HFFc6 (cell line): ENCODE measurements at regions not wholly inside any gene's neighbourhood (a gene's known extent, or its start where the extent isn't known, plus 50 kb on each side); places are given as distances from the start of the nearest gene placed in this dataset.

ENCODE experiments used
- DNase-seq: peaks from one replicate; pipeline ENCODE4 v3.0.0-alpha.2; 2018
- H3K27ac Mint-ChIP-seq: 2 replicates; pipeline ENCODE4 v1.8.0; 2020; ENCODE audit warnings: mild to moderate bottlenecking, mixed read lengths
- H3K27me3 Mint-ChIP-seq: 2 replicates; pipeline ENCODE4 v1.8.0; 2021; ENCODE audit warnings: mild to moderate bottlenecking, moderate library complexity, mixed read lengths; ENCODE audit not compliant: insufficient read depth
- H3K36me3 Mint-ChIP-seq: 2 replicates; pipeline ENCODE4 v1.8.0; 2021; ENCODE audit warnings: low read depth, mixed read lengths
- H3K4me1 Mint-ChIP-seq: 2 replicates; pipeline ENCODE4 v1.8.0; 2020; ENCODE audit warnings: low read depth, mixed read lengths
- H3K4me3 Mint-ChIP-seq: 2 replicates; pipeline ENCODE4 v1.8.0; 2020; ENCODE audit warnings: mild to moderate bottlenecking, moderate library complexity, mixed read lengths
- H3K9me3 Mint-ChIP-seq: 2 replicates; pipeline ENCODE4 v1.8.0; 2020; ENCODE audit warnings: mild to moderate bottlenecking, mixed read lengths
- TF ChIP-seq, protein P1 (sequence below): fragments of 200-600 bp; sonication (generic); IDR thresholded peaks from 2 replicates; pipeline ENCODE4 v1.5.0; 2021; ENCODE audit warnings: antibody characterized with exemption, mild to moderate bottlenecking

DNA sequence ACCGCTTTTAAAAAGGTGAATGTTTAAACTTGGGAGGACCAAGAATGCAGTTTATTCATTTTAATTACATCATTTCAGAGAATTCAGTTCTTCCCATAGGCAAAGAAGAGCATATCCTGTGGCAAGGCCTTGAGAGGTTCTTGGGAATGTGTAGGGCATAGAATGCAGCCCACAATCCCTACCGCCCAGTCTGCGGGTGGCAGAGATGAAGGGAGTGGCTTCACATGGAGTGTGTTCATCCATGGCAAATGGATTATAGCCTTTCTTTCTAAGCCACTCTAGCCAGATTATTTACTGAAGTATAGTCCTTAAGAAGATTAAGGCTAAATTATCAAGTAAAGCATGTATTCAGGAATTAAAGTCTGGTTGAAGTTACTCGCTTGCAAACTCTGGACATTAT is 97.4 kb downstream of the TSPAN8 start:
- H3K4me3 Mint-ChIP-seq: no peak overlapping the region

DNA sequence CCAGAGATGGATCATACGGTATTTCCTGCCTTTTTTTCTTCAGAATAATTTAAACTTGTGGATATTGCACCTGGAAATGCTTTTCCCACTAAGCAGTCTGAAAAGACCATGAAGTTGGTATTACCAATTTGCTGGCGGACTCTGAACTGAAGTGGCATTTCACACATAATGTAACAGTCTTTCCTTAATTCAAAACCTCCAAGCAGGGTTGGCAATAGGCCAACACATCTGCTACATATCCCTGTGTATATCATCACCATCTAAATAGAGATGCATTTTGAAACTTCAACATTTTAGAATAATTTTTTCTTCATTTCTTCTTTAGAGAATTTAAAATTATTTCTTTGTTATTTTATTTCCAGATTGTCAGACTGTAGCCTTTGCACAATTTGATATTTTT is 100.5 kb downstream of the TSPAN8 start:
- Mint-ChIP-seq H3K4me3 (no peak overlapping the region), H3K36me3 (peaks cover 1% of the 10 kb centered on the region; the same call in 1 of the 2 replicates), H3K9me3 (peaks cover 46% of the 10 kb centered on the region), H3K27ac (no peak overlapping the region), H3K4me1 (no peaks in the 10 kb centered on the region), H3K27me3 (no peaks in the 10 kb centered on the region; the same call in 1 of the 2 replicates)
- no peak for DNase-seq
- TF ChIP-seq, protein P1, sequence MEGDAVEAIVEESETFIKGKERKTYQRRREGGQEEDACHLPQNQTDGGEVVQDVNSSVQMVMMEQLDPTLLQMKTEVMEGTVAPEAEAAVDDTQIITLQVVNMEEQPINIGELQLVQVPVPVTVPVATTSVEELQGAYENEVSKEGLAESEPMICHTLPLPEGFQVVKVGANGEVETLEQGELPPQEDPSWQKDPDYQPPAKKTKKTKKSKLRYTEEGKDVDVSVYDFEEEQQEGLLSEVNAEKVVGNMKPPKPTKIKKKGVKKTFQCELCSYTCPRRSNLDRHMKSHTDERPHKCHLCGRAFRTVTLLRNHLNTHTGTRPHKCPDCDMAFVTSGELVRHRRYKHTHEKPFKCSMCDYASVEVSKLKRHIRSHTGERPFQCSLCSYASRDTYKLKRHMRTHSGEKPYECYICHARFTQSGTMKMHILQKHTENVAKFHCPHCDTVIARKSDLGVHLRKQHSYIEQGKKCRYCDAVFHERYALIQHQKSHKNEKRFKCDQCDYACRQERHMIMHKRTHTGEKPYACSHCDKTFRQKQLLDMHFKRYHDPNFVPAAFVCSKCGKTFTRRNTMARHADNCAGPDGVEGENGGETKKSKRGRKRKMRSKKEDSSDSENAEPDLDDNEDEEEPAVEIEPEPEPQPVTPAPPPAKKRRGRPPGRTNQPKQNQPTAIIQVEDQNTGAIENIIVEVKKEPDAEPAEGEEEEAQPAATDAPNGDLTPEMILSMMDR: no peak

More for the DNA sequence above, 97.4 kb downstream of the TSPAN8 start:
- Mint-ChIP-seq H3K27ac (no peak overlapping the region), H3K36me3 (no peaks in the 10 kb centered on the region), H3K27me3 (no peaks in the 10 kb centered on the region; the same call in 1 of the 2 replicates), H3K9me3 (peaks cover 41% of the 10 kb centered on the region), H3K4me1 (no peaks in the 10 kb centered on the region)
- TF ChIP-seq, protein P1: no peak
- no peak for DNase-seq

DNA sequence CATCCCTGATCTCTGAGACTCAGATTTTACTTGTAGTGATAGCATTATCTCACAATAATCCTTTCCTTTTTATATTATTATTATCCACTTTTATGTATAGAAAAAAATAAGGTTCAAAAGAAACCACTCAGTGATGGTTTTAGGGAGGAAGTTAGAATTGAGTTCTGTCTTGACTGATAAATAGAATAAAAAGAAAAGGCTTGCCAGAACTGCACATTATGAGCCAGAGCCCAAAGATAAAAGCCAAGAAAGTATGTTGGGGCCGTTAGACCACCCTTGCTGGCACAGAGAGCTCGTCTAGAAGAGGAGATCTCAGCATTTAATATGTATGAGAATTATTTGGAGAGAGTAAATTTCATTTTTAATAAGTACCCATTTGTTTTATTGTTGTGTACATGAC is 103.2 kb downstream of the TSPAN8 start:
- no peaks in the 10 kb centered on the region for H3K4me1 Mint-ChIP-seq
- TF ChIP-seq, protein P1: no peak
- no peak overlapping the region for H3K4me3 Mint-ChIP-seq
- H3K9me3 Mint-ChIP-seq: peaks cover 39% of the 10 kb centered on the region
- peaks cover 4% of the 10 kb centered on the region; the same call in 1 of the 2 replicates for H3K36me3 Mint-ChIP-seq
- no peaks in the 10 kb centered on the region; the same call in 1 of the 2 replicates for H3K27me3 Mint-ChIP-seq
- H3K27ac Mint-ChIP-seq: no peak overlapping the region
- DNase-seq: no peak

DNA sequence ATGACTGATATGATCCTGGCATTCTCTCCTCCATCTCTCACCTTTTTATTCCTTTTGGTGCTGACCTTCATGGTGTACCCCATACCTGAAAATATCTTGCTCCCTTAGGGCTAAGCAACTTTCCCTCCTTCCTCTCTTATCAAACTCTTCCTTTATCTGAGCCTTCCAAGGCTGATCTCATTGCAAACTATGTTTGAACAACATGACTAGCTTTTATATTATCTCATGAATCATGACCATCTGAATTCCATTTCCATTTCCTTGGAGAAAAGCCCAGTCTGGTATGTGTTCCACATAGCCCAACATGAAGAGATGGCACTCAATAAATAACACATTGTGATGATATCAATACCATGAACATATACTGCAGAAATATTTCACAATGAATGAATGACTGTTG is 111.6 kb downstream of the TSPAN8 start:
- no peak for DNase-seq
- Mint-ChIP-seq H3K9me3 (peaks cover 60% of the 10 kb centered on the region), H3K36me3 (peaks cover 4% of the 10 kb centered on the region; the same call in 1 of the 2 replicates), H3K27me3 (no peaks in the 10 kb centered on the region), H3K4me3 (no peak overlapping the region), H3K4me1 (no peaks in the 10 kb centered on the region), H3K27ac (no peak overlapping the region)
- TF ChIP-seq, protein P1: no peak

DNA sequence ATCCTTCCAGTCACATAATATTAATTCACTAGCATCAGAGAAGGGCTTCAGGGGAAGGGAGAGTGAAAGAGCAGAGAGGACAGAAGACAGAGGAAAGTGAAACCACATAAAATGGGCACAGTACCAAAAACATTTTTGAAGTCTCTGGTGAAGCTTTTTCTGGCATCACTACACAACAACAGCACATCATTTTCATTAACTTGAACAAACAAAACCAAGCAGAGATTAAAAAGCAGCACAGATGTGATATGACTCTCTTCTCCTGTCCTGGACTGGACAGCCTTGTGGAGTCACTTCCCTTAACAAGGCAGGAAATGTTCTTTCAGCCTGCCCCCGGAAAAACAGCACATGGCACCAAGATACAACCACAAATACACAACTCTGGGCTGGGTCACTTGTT is 112.0 kb downstream of the TSPAN8 start:
- no peak for DNase-seq
- Mint-ChIP-seq H3K27me3 (no peaks in the 10 kb centered on the region), H3K4me1 (no peaks in the 10 kb centered on the region), H3K36me3 (peaks cover 4% of the 10 kb centered on the region; the same call in 1 of the 2 replicates), H3K9me3 (peaks cover 60% of the 10 kb centered on the region), H3K4me3 (no peak overlapping the region), H3K27ac (no peak overlapping the region)
- TF ChIP-seq, protein P1: no peak

DNA sequence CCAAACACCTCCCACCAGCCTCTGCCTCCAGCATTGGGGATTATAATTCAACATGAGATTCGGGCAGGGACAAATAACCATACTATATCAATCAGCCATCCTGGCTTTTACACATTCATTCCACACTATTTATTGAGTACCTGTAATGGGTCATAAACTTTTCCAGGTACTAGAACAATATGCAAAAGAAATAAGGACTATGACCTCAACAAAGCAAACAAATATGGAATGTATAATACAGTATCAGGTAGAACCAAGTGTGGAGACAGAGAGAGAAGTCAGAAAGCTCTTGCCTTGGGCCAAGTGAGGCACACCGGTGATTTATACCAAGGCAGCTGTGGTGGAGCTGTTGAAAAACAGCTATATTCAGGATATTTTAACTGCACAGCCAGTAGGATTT is 116.3 kb downstream of the TSPAN8 start:
- DNase-seq: no peak
- TF ChIP-seq, protein P1: no peak
- Mint-ChIP-seq H3K36me3 (peaks cover 5% of the 10 kb centered on the region; the same call in 1 of the 2 replicates), H3K4me1 (no peaks in the 10 kb centered on the region), H3K27me3 (no peaks in the 10 kb centered on the region), H3K27ac (no peak overlapping the region), H3K4me3 (no peak overlapping the region), H3K9me3 (peaks cover 49% of the 10 kb centered on the region)
